Left cardiac atrium (tissue), 4 donors: ENCODE measurements at regions not wholly inside any gene's neighbourhood (a gene's known extent, or its start where the extent isn't known, plus 50 kb on each side); places are given as distances from the start of the nearest gene placed in this dataset.
"Not testable (repeated sequence)": the region's sequence is repeated elsewhere in the genome, so short reads cannot be mapped to it uniquely, and the experiment has no call there.

ENCODE experiments used
- ATAC-seq, 2 donors: fragments of 200-7000 bp; cut with Tn5 transposase; one replicate each; pipeline ENCODE4 v1.9.1; 2020; ENCODE audit warnings: mild to moderate bottlenecking in 2 of 2, moderate library complexity in 2 of 2
- DNase-seq: peaks from one replicate; pipeline ENCODE4 v3.0.0-alpha.2; 2020
- intact Hi-C, 2 donors: fragments of 100-400 bp; cut with DNase I; formaldehyde crosslinking; loops; one replicate each; pipeline versions ENCODE4 v1.14.1 to v1.15.1; 2022 to 2023
- donor health status: DM: no; HTN: yes; CAD: no.
- donor health status: DM: no; HTN: yes; CAD: no; lungs with severe emphysema.
- donor health status: DM: yes; HTN: yes; CAD: no.
- donor health status: Dilated cardiomyopathy.

- ATAC-seq, DNase-seq, intact Hi-C loops: not testable (repeated sequence)
Observed at GRCh38 chr5:17032314-17032985, 96.4 kb upstream of the MYO10 start.

DNA sequence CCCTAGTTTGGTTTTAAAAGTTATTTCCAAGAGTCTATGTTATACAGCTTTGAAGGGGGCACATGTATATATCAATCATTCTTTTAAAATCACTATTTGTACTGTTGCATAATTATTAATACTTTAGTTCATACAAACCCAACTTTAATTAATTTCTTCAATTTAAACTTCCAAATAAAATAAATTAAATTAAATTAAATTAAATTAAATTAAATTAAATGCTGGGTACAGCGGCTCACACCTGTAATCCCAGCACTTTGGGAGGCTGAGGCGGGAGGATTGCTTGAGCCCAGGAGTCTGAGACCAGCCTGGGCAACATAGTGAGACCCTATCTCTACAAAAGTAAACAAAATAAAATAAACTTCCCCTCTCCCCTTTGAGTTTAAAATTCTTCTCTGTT, 98.9 kb upstream of the MYO10 start:
- DNase-seq, intact Hi-C loops, ATAC-seq: not testable (repeated sequence)

DNA sequence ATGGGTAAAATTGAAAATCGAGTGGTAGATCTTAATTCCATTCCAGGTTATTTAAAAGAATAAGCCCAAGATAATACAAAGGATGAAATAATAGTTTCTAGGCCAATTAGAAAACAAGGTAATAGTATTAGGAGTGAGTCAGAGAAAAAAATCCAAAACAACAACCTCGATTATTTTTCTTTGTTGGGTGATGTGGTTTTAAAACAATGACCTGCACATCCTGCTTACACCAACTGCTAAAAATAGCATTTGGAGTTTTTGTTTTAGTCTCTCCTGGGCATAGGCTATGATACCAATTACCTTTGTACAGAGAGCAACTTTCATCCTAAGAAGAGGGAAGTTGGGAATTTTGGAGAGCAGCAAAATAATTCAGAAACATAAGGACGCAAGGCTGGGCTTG, 101.7 kb upstream of the MYO10 start:
- no peak for ATAC-seq
- intact Hi-C loops, result no loop called here
- DNase-seq, result no peak

DNA sequence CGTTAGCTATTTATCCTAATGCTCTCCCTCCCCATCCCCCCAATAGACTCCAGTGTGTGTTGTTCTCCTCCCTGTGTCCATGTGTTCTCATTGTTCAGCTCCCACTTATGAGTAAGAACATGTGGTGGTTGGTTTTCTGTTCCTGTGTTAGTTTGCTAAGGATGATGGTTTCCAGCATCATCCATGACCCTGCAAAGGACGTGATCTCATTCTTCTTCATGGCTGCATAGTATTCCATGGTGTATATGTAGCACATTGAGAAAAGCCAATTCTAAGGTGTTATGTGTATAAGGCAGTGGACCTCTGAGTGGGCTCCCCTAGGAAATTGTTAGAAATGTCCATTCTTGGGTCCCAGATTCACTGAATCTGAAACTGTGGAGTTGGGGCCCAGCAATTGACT, 103.1 kb upstream of the MYO10 start:
- no peak for DNase-seq
- intact Hi-C loops, result no loop called here
- ATAC-seq, result no peak

DNA sequence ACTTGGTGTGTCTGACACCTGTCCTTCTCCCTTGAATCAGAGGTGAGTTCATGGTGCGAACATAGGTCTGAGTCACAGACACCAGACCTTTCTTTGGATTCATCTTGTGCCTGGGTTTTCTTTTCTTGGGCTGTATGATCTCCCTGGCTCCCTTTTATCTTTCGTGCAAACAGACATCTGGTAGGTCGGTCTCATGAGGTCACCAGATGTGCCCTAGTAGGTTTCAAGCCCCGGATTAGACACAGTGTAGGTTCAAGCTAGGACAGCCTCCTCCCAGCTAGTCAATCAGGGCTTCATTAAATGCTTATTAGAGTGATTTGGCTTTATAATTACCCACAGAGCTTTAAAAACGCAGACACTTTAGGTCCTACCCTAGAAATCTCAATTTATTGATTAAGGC, 106.0 kb upstream of the MYO10 start:
- ATAC-seq (no peak), DNase-seq (no peak)
- intact Hi-C loops, result no loop called here

GRCh38 chr5:17046320-17046719, 110.2 kb upstream of the MYO10 start:
- ATAC-seq (no peak), DNase-seq (no peak)
- intact Hi-C loops, result no loop called here

DNA sequence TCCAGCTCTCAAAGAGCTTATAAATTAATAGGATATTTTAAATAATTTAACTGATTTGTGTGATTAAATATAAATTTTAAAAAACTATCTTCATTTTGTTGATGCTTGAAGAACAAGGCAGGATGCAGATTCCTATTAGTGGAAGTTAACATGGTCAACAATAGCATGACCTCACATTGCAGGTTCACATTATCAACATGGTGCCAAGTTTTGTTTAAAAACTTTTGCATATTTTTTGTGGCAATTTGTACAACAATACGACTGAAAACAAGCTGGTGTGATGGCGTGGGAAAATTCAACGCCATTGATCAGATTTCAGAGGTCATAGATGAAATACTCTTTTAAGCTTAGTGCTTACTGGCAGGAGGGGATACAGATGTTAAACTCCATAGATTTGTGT, 114.1 kb upstream of the MYO10 start:
- intact Hi-C loops, result no loop called here
- no peak for ATAC-seq

GRCh38 chr5:17054911-17055310, 118.8 kb upstream of the MYO10 start:
- intact Hi-C loops, result no loop called here
- DNase-seq, result no peak
- ATAC-seq, result no peak

More for the DNA sequence above, 114.1 kb upstream of the MYO10 start:
- DNase-seq, result no peak

GRCh38 chr5:17056141-17056631, 120.1 kb upstream of the MYO10 start:
- peak in 1 of 2 donors; percentile 55 for ATAC-seq
- intact Hi-C loops, result no loop called here
- no peak for DNase-seq

GRCh38 chr5:17058438-17058837, 122.3 kb upstream of the MYO10 start:
- ATAC-seq (no peak), DNase-seq (no peak)
- intact Hi-C loops, result no loop called here

DNA sequence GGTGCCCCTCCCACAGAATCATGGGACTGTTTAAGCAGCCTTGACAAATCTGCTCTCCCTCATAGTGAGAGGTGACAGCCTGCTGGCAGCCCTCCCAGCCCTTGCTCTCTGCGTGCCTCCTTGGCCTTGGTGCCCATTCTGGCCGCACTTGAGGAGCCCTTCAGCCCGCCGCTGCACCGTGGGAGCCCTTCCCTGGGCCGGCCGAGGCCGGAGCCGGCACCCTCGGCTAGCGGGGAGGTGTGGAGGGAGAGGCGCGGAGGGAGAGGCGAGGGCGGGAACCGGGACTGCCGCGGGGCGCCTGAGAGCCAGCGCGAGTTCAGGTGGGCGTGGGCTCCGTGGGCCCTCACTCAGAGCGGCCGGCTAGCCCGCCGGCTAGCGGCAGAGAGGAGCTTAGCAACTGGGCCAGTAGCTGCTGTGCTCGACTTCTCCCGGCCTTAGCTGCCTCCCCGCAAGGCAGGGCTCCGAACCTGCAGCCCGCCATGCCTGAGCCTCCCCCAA, 125.9 kb upstream of the MYO10 start:
- intact Hi-C loops, result no loop called here
- ATAC-seq (no peak), DNase-seq (peak; percentile 24)

GRCh38 chr5:17062741-17063140, 126.7 kb upstream of the MYO10 start:
- DNase-seq, intact Hi-C loops, ATAC-seq: not testable (repeated sequence)

GRCh38 chr5:17064241-17064640, 128.2 kb upstream of the MYO10 start:
- DNase-seq (no peak), ATAC-seq (no peak)
- intact Hi-C loops, result no loop called here

DNA sequence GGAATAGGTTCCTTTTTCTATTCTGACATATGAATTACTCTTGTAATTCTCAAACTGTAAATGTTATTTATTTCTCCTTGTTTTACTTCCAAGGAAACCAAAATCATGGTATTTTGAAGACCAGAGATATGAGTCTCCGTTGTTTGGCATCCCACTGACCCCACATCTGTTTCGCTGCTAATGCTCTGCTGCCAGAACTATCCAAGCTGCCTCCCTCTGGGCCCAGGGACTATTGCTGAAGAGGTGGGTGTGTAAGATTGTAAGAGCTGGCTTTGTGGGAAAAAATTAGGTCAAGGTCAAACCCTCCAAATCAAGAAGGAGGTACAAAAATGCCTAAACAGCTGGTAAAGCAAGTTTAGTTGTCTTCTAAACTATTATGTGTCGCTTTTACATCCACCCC, 129.4 kb upstream of the MYO10 start:
- DNase-seq, result no peak
- intact Hi-C loops, result no loop called here
- peak in 1 of 2 donors; percentile 56 for ATAC-seq

GRCh38 chr5:17066026-17066425, 129.9 kb upstream of the MYO10 start:
- intact Hi-C loops, ATAC-seq: not testable (repeated sequence)

GRCh38 chr5:17067657-17068392, 131.7 kb upstream of the MYO10 start:
- DNase-seq, result no peak
- intact Hi-C loops, result no loop called here
- no peak for ATAC-seq

More at GRCh38 chr5:17066026-17066425, 129.9 kb upstream of the MYO10 start:
- not testable (repeated sequence) for DNase-seq

DNA sequence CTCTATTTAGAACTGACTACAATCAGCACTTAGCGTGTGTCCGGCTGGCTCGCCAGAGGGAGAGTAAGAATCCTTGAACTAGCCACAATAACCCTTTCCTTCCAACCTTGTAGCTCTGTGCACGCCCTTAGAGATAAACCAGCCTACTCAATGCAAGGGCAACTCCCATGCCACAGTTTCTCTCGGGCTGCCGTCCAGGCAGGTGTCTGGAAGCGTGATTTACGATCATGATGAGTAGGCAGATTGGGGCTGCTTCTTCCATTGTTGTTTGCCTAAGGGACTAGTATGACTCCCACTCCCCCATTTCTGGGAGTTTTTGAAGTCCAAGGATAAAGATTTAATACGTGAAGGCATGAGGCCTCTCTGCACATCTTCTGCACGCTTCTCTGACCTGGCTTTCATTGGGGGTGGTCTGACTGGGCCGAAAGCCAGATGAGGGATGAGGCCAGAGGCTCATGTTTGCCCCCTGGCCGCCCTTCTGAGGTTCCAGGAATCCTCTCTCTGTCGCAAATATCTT, 134.0 kb upstream of the MYO10 start:
- intact Hi-C loops, result no loop called here
- DNase-seq (peak; percentile 23), ATAC-seq (peak; percentile 15 to 65)

DNA sequence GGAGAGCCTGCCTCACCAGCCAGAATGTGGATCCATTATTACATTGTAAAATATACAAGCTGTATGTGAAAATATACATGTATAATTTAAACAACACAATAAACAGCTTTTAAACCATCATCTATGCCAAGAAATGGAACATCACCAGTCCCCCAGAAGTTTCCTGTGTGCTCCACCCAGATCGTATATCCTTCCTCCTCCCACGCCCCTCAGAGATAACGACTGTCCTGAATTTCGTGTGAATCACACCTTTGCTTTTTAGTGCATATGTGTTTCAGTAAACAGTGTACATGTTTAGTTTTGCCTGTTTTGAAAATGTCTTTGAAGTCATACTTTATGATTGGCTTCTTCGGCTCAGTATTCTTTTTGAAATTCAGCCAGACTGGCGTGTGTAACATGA, 134.6 kb upstream of the MYO10 start:
- peak in 1 of 2 donors; percentile 31 for ATAC-seq
- intact Hi-C loops, result no loop called here

GRCh38 chr5:17075236-17075635, 139.1 kb upstream of the MYO10 start:
- intact Hi-C loops, result no loop called here
- DNase-seq, result no peak

More for the DNA sequence above, 134.6 kb upstream of the MYO10 start:
- DNase-seq, result no peak

GRCh38 chr5:17076272-17076671, 140.2 kb upstream of the MYO10 start:
- ATAC-seq (no peak), DNase-seq (no peak)
- intact Hi-C loops, result no loop called here

More at GRCh38 chr5:17075236-17075635, 139.1 kb upstream of the MYO10 start:
- no peak for ATAC-seq
